ENCODE measurements at regions not wholly inside any gene's neighbourhood (a gene's known extent, or its start where the extent isn't known, plus 50 kb on each side); places are given as distances from the start of the nearest gene placed in this dataset.

GRCh38 chr17:79521225-79521624 is 89.6 kb downstream of the RBFOX3 start:
- DNase-seq (ENCODE audit: low read depth), result no peak

- no peak for DNase-seq (ENCODE audit: low read depth)
Observed at GRCh38 chr17:79520167-79521165, 90.4 kb downstream of the RBFOX3 start.

- DNase-seq (ENCODE audit: low read depth), result no peak
Observed at GRCh38 chr17:79519601-79520000, 91.2 kb downstream of the RBFOX3 start.

- no peak for DNase-seq (ENCODE audit: low read depth)
Observed at GRCh38 chr17:79518585-79519523, 92.0 kb downstream of the RBFOX3 start.

- DNase-seq (ENCODE audit: low read depth), result no peak
Observed at GRCh38 chr17:79517827-79518584, 92.8 kb downstream of the RBFOX3 start.

- DNase-seq (ENCODE audit: low read depth), result no peak
Observed at GRCh38 chr17:79515646-79516571, 94.9 kb downstream of the RBFOX3 start.

- no peak for DNase-seq (ENCODE audit: low read depth)
Observed at GRCh38 chr17:79515110-79515509, 95.7 kb downstream of the RBFOX3 start.

GRCh38 chr17:79513820-79514535 is 96.9 kb downstream of the RBFOX3 start:
- DNase-seq (ENCODE audit: low read depth), result no peak

GRCh38 chr17:79513206-79513605 is 97.6 kb downstream of the RBFOX3 start:
- no peak for DNase-seq (ENCODE audit: low read depth)

GRCh38 chr17:79511471-79511870 is 99.4 kb downstream of the RBFOX3 start:
- no peak for DNase-seq (ENCODE audit: low read depth)

GRCh38 chr17:79510071-79510470 is 100.8 kb downstream of the RBFOX3 start:
- DNase-seq (ENCODE audit: low read depth), result no peak

- no peak for DNase-seq (ENCODE audit: low read depth)
Observed at GRCh38 chr17:79509490-79509889, 101.4 kb downstream of the RBFOX3 start.

GRCh38 chr17:79509008-79509407 is 101.8 kb downstream of the RBFOX3 start:
- DNase-seq (ENCODE audit: low read depth), result no peak

- DNase-seq (ENCODE audit: low read depth), result no peak
Observed at GRCh38 chr17:79508291-79508716, 102.5 kb downstream of the RBFOX3 start.

- DNase-seq (ENCODE audit: low read depth), result no peak
Observed at GRCh38 chr17:79506955-79507354, 103.9 kb downstream of the RBFOX3 start.

- no peak for DNase-seq (ENCODE audit: low read depth)
Observed at GRCh38 chr17:79506150-79506870, 104.5 kb downstream of the RBFOX3 start.

GRCh38 chr17:79505199-79505598 is 105.7 kb downstream of the RBFOX3 start:
- DNase-seq (ENCODE audit: low read depth), result no peak

- DNase-seq (ENCODE audit: low read depth), result no peak
Observed at GRCh38 chr17:79504181-79504605, 106.7 kb downstream of the RBFOX3 start.

- no peak for DNase-seq (ENCODE audit: low read depth)
Observed at GRCh38 chr17:79503126-79503839, 107.6 kb downstream of the RBFOX3 start.

Measured in activated T-helper 9 cell treated with anti-CD3 and anti-CD28 coated beads, Interleukin-2, amount 50 U/mL, for 16 hours (primary cell).